Small intestine (tissue), 7 donors: ENCODE measurements at regions not wholly inside any gene's neighbourhood (a gene's known extent, or its start where the extent isn't known, plus 50 kb on each side); places are given as distances from the start of the nearest gene placed in this dataset.

Experiments
- DNase-seq, 2 donors: peaks; one replicate each; pipeline versions ENCODE4 v3.0.0 to v3.0.0-alpha.2; 2013
- FAIRE-seq: peaks from 2 replicates; lab custom pipeline; 2012; peaks lifted over from hg19 to GRCh38; lab: Jason Lieb, UNC
- H3K27ac ChIP-seq, 3 donors: one replicate each; pipeline ENCODE4 v1.5.1; 2013; ENCODE audit warnings: low read length in 2 of 3, mild to moderate bottlenecking in 2 of 3, control low read depth in 1 of 3, inconsistent platforms in 1 of 3, low read depth in 1 of 3, moderate library complexity in 1 of 3
- H3K27me3 ChIP-seq, 3 donors: one replicate each; pipeline ENCODE4 v1.6.1; 2013; ENCODE audit warnings: low read length in 3 of 3, inconsistent platforms in 1 of 3; ENCODE audit not compliant: control insufficient read depth in 3 of 3, insufficient read depth in 3 of 3
- H3K36me3 ChIP-seq, 3 donors: one replicate each; pipeline ENCODE4 v1.6.1; 2013; ENCODE audit warnings: low read length in 3 of 3, inconsistent platforms in 1 of 3, low read depth in 1 of 3, mild to moderate bottlenecking in 1 of 3, moderate library complexity in 1 of 3; ENCODE audit not compliant: control insufficient read depth in 3 of 3, insufficient read depth in 2 of 3
- H3K4me1 ChIP-seq, 3 donors: one replicate each; pipeline ENCODE4 v1.6.1; 2013; ENCODE audit warnings: low read length in 2 of 3, inconsistent platforms in 1 of 3, low read depth in 1 of 3, mild to moderate bottlenecking in 1 of 3, moderate library complexity in 1 of 3; ENCODE audit not compliant: control insufficient read depth in 3 of 3, insufficient read depth in 2 of 3
- H3K4me3 ChIP-seq, 3 donors: one replicate each; pipeline ENCODE4 v1.5.1; 2013; ENCODE audit warnings: low read length in 3 of 3, control low read depth in 1 of 3, inconsistent platforms in 1 of 3, low read depth in 1 of 3, mild to moderate bottlenecking in 1 of 3, moderate library complexity in 1 of 3
- H3K9me3 ChIP-seq, 2 donors: one replicate each; pipeline ENCODE4 v1.6.1; 2013; ENCODE audit warnings: low read depth in 1 of 2, low read length in 1 of 2; ENCODE audit not compliant: control insufficient read depth in 2 of 2, insufficient read depth in 1 of 2
- WGBS, 3 donors: extraction: QIAGEN DNeasy Blood & Tissue Kit; methylation state at CpG; one replicate each; pipeline ENCODE4 v1.1.7; 2013; 5-methylcytosine and 5-hydroxymethylcytosine counted together
- donor health status: healthy with polysubstance abuse.
- donor health status: control.
- donor health status: control.
- donor health status: Bipolar disorder and iron deficiency.
- donor health status: healthy.

- DNase-seq (no peak), FAIRE-seq (no peak)
- Histone ChIP-seq H3K36me3 (no peaks in the 10 kb centered on the region), H3K4me1 (no peaks in the 10 kb centered on the region), H3K27me3 (no peaks in the 10 kb centered on the region), H3K4me3 (no peak overlapping the region), H3K9me3 (no peaks in the 10 kb centered on the region), H3K27ac (no peak overlapping the region)
- WGBS, 3 donors: 74 to 90% (median 78%) methylated on average over 2 of the region's 2 CpGs
Observed at GRCh38 chr1:221992427-221992826, 250.5 kb upstream of the DUSP10 start.

GRCh38 chr1:221991221-221991620 lies 249.3 kb upstream of the DUSP10 start:
- DNase-seq (no peak), FAIRE-seq (no peak)
- Histone ChIP-seq H3K4me3 (no peak overlapping the region), H3K9me3 (no peaks in the 10 kb centered on the region), H3K27me3 (no peaks in the 10 kb centered on the region), H3K36me3 (no peaks in the 10 kb centered on the region), H3K27ac (no peak overlapping the region), H3K4me1 (no peaks in the 10 kb centered on the region)
- 63 to 71% (median 67%) methylated on average over 1 of the region's 1 CpG for WGBS, 3 donors

- H3K9me3 ChIP-seq: no peaks in the 10 kb centered on the region
- no peak for DNase-seq
- no peak overlapping the region for H3K27ac ChIP-seq
- no peaks in the 10 kb centered on the region for H3K27me3 ChIP-seq
- H3K4me3 ChIP-seq: no peak overlapping the region
- FAIRE-seq: no peak
- 52 to 91% (median 62%) methylated on average over 1 of the region's 1 CpG for WGBS, 3 donors
- no peaks in the 10 kb centered on the region for H3K4me1 ChIP-seq
- no peaks in the 10 kb centered on the region for H3K36me3 ChIP-seq
Observed at GRCh38 chr1:221989741-221990140, 247.9 kb upstream of the DUSP10 start.

GRCh38 chr1:221988829-221989228 lies 246.9 kb upstream of the DUSP10 start:
- FAIRE-seq: no peak
- no peak overlapping the region for H3K27ac ChIP-seq

GRCh38 chr1:221987860-221988520 lies 246.1 kb upstream of the DUSP10 start:
- 70 to 74% (median 72%) methylated on average over 6 of the region's 6 CpGs for WGBS, 3 donors
- H3K4me3 ChIP-seq: no peak overlapping the region
- H3K27ac ChIP-seq: no peak overlapping the region
- H3K36me3 ChIP-seq: no peaks in the 10 kb centered on the region
- FAIRE-seq (no peak), DNase-seq (no peak)
- H3K9me3 ChIP-seq: no peaks in the 10 kb centered on the region
- no peaks in the 10 kb centered on the region for H3K27me3 ChIP-seq
- no peaks in the 10 kb centered on the region for H3K4me1 ChIP-seq

More at GRCh38 chr1:221988829-221989228, 246.9 kb upstream of the DUSP10 start:
- Histone ChIP-seq H3K27me3 (no peaks in the 10 kb centered on the region), H3K9me3 (no peaks in the 10 kb centered on the region), H3K36me3 (no peaks in the 10 kb centered on the region), H3K4me1 (no peaks in the 10 kb centered on the region), H3K4me3 (no peak overlapping the region)
- no peak for DNase-seq

- no peaks in the 10 kb centered on the region for H3K27me3 ChIP-seq
- no peaks in the 10 kb centered on the region for H3K9me3 ChIP-seq
- no peak overlapping the region for H3K4me3 ChIP-seq
- no peak for DNase-seq
- H3K36me3 ChIP-seq: no peaks in the 10 kb centered on the region
- H3K4me1 ChIP-seq: no peaks in the 10 kb centered on the region
- no peak overlapping the region for H3K27ac ChIP-seq
- 69 to 81% (median 71%) methylated on average over 1 of the region's 1 CpG for WGBS, 3 donors
- no peak for FAIRE-seq
Observed at GRCh38 chr1:221983444-221983843, 241.6 kb upstream of the DUSP10 start.

GRCh38 chr1:221981461-221981860 lies 239.6 kb upstream of the DUSP10 start:
- H3K9me3 ChIP-seq: no peaks in the 10 kb centered on the region
- no peak overlapping the region for H3K27ac ChIP-seq
- FAIRE-seq: no peak
- 86 to 100% (median 91%) methylated on average over 1 of the region's 1 CpG for WGBS, 3 donors
- no peaks in the 10 kb centered on the region for H3K36me3 ChIP-seq
- no peaks in the 10 kb centered on the region for H3K27me3 ChIP-seq
- DNase-seq: no peak
- H3K4me1 ChIP-seq: no peaks in the 10 kb centered on the region
- no peak overlapping the region for H3K4me3 ChIP-seq

- no peak for FAIRE-seq
- no peaks in the 10 kb centered on the region for H3K4me1 ChIP-seq
- DNase-seq: no peak
- no peaks in the 10 kb centered on the region for H3K9me3 ChIP-seq
- H3K27ac ChIP-seq: no peak overlapping the region
- H3K36me3 ChIP-seq: no peaks in the 10 kb centered on the region
- H3K27me3 ChIP-seq: no peaks in the 10 kb centered on the region
- H3K4me3 ChIP-seq: no peak overlapping the region
Observed at GRCh38 chr1:221979444-221980032, 237.6 kb upstream of the DUSP10 start.
